ENCODE measurements at regions not wholly inside any gene's neighbourhood (a gene's known extent, or its start where the extent isn't known, plus 50 kb on each side); places are given as distances from the start of the nearest gene placed in this dataset.

- Histone ChIP-seq H3K27me3 (no peaks in the 10 kb centered on the region), H3K4me3 (no peak overlapping the region), H3K27ac (no peak overlapping the region), H3K36me3 (no peaks in the 10 kb centered on the region), H3K9me3 (no peaks in the 10 kb centered on the region), H3K4me1 (no peaks in the 10 kb centered on the region), H3K9ac (ENCODE audit: low read depth in 2 of 2, low read length in 2 of 2) (no peak overlapping the region)
- no peak for DNase-seq
- no peak for TF ChIP-seq CTCF (IDR thresholded peaks at IDR 0.05)
- intact Hi-C loops (cut with DNase I) = loop anchor here (10.0 kb wide), 1 partner anchor 1235 kb away; no protein-coding TSS in a partner anchor
These were observed 560.5 kb downstream of the HAO1 start for GRCh38 chr20:7379621-7380220.

GRCh38 chr20:7383216-7383615, 557.0 kb downstream of the HAO1 start:
- Histone ChIP-seq H3K9ac (ENCODE audit: low read depth in 2 of 2, low read length in 2 of 2) (no peak overlapping the region), H3K27ac (no peak overlapping the region), H3K4me1 (no peaks in the 10 kb centered on the region), H3K27me3 (no peaks in the 10 kb centered on the region), H3K36me3 (no peaks in the 10 kb centered on the region), H3K4me3 (no peak overlapping the region), H3K9me3 (no peaks in the 10 kb centered on the region)
- intact Hi-C loops (cut with DNase I) = no loop called here
- no peak for DNase-seq
- TF ChIP-seq CTCF (IDR thresholded peaks at IDR 0.05) = no peak

GRCh38 chr20:7387638-7388193, 552.5 kb downstream of the HAO1 start:
- TF ChIP-seq CTCF (IDR thresholded peaks at IDR 0.05) = no peak
- H3K36me3 ChIP-seq = no peaks in the 10 kb centered on the region
- no peaks in the 10 kb centered on the region for H3K27me3 ChIP-seq
- intact Hi-C loops (cut with DNase I) = no loop called here
- H3K4me1 ChIP-seq = no peaks in the 10 kb centered on the region
- no peak overlapping the region for H3K9ac ChIP-seq (ENCODE audit: low read depth in 2 of 2, low read length in 2 of 2)
- DNase-seq = no peak
- H3K27ac ChIP-seq = no peak overlapping the region
- no peak overlapping the region for H3K4me3 ChIP-seq
- H3K9me3 ChIP-seq = no peaks in the 10 kb centered on the region

- no peak overlapping the region for H3K27ac ChIP-seq
- intact Hi-C loops (cut with DNase I) = no loop called here
- DNase-seq = no peak
- TF ChIP-seq CTCF (IDR thresholded peaks at IDR 0.05) = no peak
- H3K4me3 ChIP-seq = no peak overlapping the region
- H3K9me3 ChIP-seq = no peaks in the 10 kb centered on the region
- no peaks in the 10 kb centered on the region for H3K27me3 ChIP-seq
- H3K9ac ChIP-seq (ENCODE audit: low read depth in 2 of 2, low read length in 2 of 2) = no peak overlapping the region
- H3K4me1 ChIP-seq = no peaks in the 10 kb centered on the region
- no peaks in the 10 kb centered on the region for H3K36me3 ChIP-seq
These were observed 551.0 kb downstream of the HAO1 start for GRCh38 chr20:7389216-7389615.

GRCh38 chr20:7392542-7393206, 547.6 kb downstream of the HAO1 start:
- intact Hi-C loops (cut with DNase I) = loop anchor here (10.0 kb wide), 1 partner anchor 58 kb away; no protein-coding TSS in a partner anchor
- no peaks in the 10 kb centered on the region for H3K36me3 ChIP-seq
- H3K4me1 ChIP-seq = no peaks in the 10 kb centered on the region
- H3K27me3 ChIP-seq = no peaks in the 10 kb centered on the region
- no peak for TF ChIP-seq CTCF (IDR thresholded peaks at IDR 0.05)
- no peak overlapping the region for H3K9ac ChIP-seq (ENCODE audit: low read depth in 2 of 2, low read length in 2 of 2)
- no peak overlapping the region for H3K27ac ChIP-seq
- no peak for DNase-seq
- no peak overlapping the region for H3K4me3 ChIP-seq
- no peaks in the 10 kb centered on the region for H3K9me3 ChIP-seq

All from colonic mucosa (tissue), 4 donors.